GM23248 (cell line): ENCODE measurements at regions not wholly inside any gene's neighbourhood (a gene's known extent, or its start where the extent isn't known, plus 50 kb on each side); places are given as distances from the start of the nearest gene placed in this dataset.

Experiments
- DNase-seq: peaks from one replicate; pipeline ENCODE4 v3.0.0-alpha.2; 2015
- H2AFZ ChIP-seq: fragments of 200-600 bp; sonication (generic); 2 replicates; pipeline ENCODE4 v1.6.1; 2016; ENCODE audit warnings: antibody characterized with exemption
- H3F3A ChIP-seq: fragments of 200-600 bp; sonication (generic); 2 replicates; pipeline ENCODE4 v1.6.1; 2016; ENCODE audit warnings: mild to moderate bottlenecking, antibody characterized with exemption, mixed run types; ENCODE audit not compliant: insufficient read depth
- H3K27ac ChIP-seq: fragments of 200-600 bp; sonication (generic); 2 replicates; pipeline ENCODE4 v1.5.1; 2016; ENCODE audit warnings: mild to moderate bottlenecking
- H3K27me3 ChIP-seq: fragments of 200-600 bp; sonication (generic); replicated peaks from 2 replicates; pipeline ENCODE4 v1.6.1; 2016; ENCODE audit warnings: mild to moderate bottlenecking; ENCODE audit not compliant: insufficient read depth
- H3K36me3 ChIP-seq: fragments of 200-600 bp; sonication (generic); 2 replicates; pipeline ENCODE4 v1.6.1; 2016; ENCODE audit warnings: low read depth, mild to moderate bottlenecking
- H3K4me1 ChIP-seq: fragments of 200-600 bp; sonication (generic); 2 replicates; pipeline ENCODE4 v1.6.1; 2016; ENCODE audit warnings: mild to moderate bottlenecking; ENCODE audit not compliant: insufficient read depth
- H3K4me2 ChIP-seq: fragments of 200-600 bp; sonication (generic); one replicate; pipeline ENCODE4 v1.6.1; 2016; ENCODE audit warnings: mild to moderate bottlenecking; ENCODE audit not compliant: unreplicated experiment
- H3K4me3 ChIP-seq: fragments of 200-600 bp; sonication (generic); 2 replicates; pipeline ENCODE4 v1.5.1; 2016; ENCODE audit warnings: mild to moderate bottlenecking
- H3K79me2 ChIP-seq: fragments of 200-600 bp; sonication (generic); 2 replicates; pipeline ENCODE4 v1.6.1; 2016; ENCODE audit warnings: mild to moderate bottlenecking; ENCODE audit not compliant: insufficient read depth
- H3K9ac ChIP-seq: fragments of 200-600 bp; sonication (generic); 2 replicates; pipeline ENCODE4 v1.6.1; 2016; ENCODE audit warnings: mild to moderate bottlenecking
- H3K9me2 ChIP-seq: fragments of 200-600 bp; sonication (generic); 2 replicates; pipeline ENCODE4 v1.6.1; 2016; ENCODE audit warnings: mixed run types, mild to moderate bottlenecking, moderate library complexity; ENCODE audit not compliant: insufficient read depth
- H3K9me3 ChIP-seq: fragments of 200-600 bp; sonication (generic); one replicate; pipeline ENCODE4 v1.6.1; 2017; ENCODE audit warnings: low read depth
- H4K20me1 ChIP-seq: fragments of 200-600 bp; sonication (generic); 2 replicates; pipeline ENCODE4 v1.6.0; 2016; ENCODE audit not compliant: insufficient read depth
- EZH2 ChIP-seq: fragments of 200-600 bp; sonication (generic); IDR thresholded peaks from 2 replicates; pipeline ENCODE4 v1.6.1; 2018; ENCODE audit warnings: antibody characterized with exemption, mild to moderate bottlenecking; ENCODE audit not compliant: insufficient read depth, poor library complexity, severe bottlenecking
- EZH2phosphoT487 ChIP-seq: fragments of 200-600 bp; sonication (generic); IDR thresholded peaks from 2 replicates; pipeline ENCODE4 v1.6.1; 2018; ENCODE audit warnings: antibody characterized with exemption, moderate library complexity, mild to moderate bottlenecking, low read depth; ENCODE audit not compliant: insufficient read depth
- WGBS, 2 experiments: methylation state at CpG; one replicate each; pipeline ENCODE4 v1.1.6; 2015 to 2017; ENCODE audit warnings: low lambda C conversion rate in 2 of 2, low coverage in 1 of 2; ENCODE audit errors: missing lambda C conversion rate in 2 of 2; 5-methylcytosine and 5-hydroxymethylcytosine counted together
- in situ Hi-C: fragments of 300-500 bp; cut with MboI; formaldehyde crosslinking; loops from 2 replicates; pipeline ENCODE4 v1.15.0; 2020

DNA sequence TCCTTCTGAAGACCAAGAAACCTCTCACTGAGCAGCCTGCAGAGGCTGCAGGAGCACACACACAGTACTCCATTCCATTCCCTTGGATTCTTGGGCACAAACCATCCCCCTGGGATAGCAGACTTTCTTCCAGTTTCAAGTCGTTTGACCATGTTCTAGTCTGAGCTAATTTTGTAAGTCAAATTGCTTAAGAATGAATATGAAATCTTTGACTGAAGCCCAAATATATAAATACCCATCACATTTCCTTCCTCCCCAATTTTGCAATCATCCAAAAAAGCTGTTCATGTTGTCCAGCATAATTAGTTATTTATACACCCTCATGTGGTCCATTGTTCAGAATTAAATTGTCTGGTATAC lies 231.2 kb upstream of the TPRG1 start:
- in situ Hi-C loops = no loop called here

DNA sequence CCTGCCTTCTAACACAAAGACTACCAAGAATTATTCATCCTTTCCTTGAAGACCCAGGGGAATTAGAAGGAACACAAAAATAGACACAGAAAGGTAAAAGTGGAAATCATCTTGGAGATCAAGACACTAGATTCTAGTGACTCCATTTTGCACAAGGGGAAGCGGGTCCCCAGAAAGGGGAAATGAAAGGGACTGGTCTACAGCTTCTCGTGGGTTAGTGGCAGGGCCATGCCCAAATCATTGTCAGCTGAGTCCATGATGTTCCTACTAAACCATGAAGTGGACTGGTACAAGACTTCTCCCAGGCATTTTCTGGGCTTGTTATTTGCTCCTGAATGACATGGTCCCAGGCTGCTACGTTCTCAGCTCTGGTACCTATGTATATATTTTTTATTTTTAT lies 230.7 kb upstream of the TPRG1 start:
- no peak overlapping the region for H3K4me3 ChIP-seq
- in situ Hi-C loops = no loop called here
- no peaks in the 10 kb centered on the region for H3K9me2 ChIP-seq
- no peak overlapping the region for H3K4me2 ChIP-seq
- TF ChIP-seq EZH2 = no peak
- TF ChIP-seq EZH2phosphoT487 = no peak
- WGBS, 2 experiments = 94% methylated on average over 3 of the region's 3 CpGs
- H3K79me2 ChIP-seq = no peaks in the 10 kb centered on the region
- H3K36me3 ChIP-seq = no peaks in the 10 kb centered on the region
- no peak overlapping the region for H2AFZ ChIP-seq
- no peak overlapping the region for H3K9ac ChIP-seq
- no peak for DNase-seq
- peaks cover 9% of the 10 kb centered on the region for H3F3A ChIP-seq
- H4K20me1 ChIP-seq = no peaks in the 10 kb centered on the region
- no peak overlapping the region for H3K27ac ChIP-seq
- H3K27me3 ChIP-seq = no peaks in the 10 kb centered on the region
- no peaks in the 10 kb centered on the region for H3K9me3 ChIP-seq
- no peaks in the 10 kb centered on the region for H3K4me1 ChIP-seq

More for the DNA sequence above, 231.2 kb upstream of the TPRG1 start:
- no peak overlapping the region for H3K27ac ChIP-seq
- H3K9me2 ChIP-seq = no peaks in the 10 kb centered on the region
- H3K4me1 ChIP-seq = no peaks in the 10 kb centered on the region
- H3K9me3 ChIP-seq = no peaks in the 10 kb centered on the region
- H3F3A ChIP-seq = peaks cover 9% of the 10 kb centered on the region
- no peak overlapping the region for H3K4me2 ChIP-seq
- TF ChIP-seq EZH2phosphoT487 (no peak), EZH2 (no peak)
- no peak overlapping the region for H2AFZ ChIP-seq
- H3K4me3 ChIP-seq = no peak overlapping the region
- H4K20me1 ChIP-seq = no peaks in the 10 kb centered on the region
- no peak for DNase-seq
- WGBS, 2 experiments = 0 to 11% methylated on average over 1 of the region's 1 CpG
- no peaks in the 10 kb centered on the region for H3K79me2 ChIP-seq
- no peaks in the 10 kb centered on the region for H3K36me3 ChIP-seq
- no peaks in the 10 kb centered on the region for H3K27me3 ChIP-seq
- H3K9ac ChIP-seq = no peak overlapping the region

DNA sequence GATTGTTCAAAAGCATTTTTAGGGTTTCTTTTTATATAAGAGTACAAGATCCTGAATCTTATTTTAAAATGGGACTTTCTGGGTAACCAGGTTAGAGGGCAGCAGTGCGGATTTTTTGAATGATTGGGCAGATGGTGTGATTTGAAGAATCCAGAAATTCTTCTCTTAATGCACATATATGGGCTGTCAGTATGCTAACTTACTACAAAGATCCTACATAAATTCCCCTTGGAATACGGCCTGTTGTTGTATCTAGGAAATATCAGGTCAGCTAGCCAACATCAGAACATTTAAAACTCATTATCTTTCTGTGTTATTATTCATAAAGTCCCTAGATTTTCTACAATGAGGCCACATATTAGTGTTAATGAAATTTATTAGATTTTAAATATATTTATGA lies 229.6 kb upstream of the TPRG1 start:
- WGBS, 2 experiments = 97 to 98% methylated on average over 2 of the region's 2 CpGs
- in situ Hi-C loops = no loop called here
- H3K36me3 ChIP-seq = no peaks in the 10 kb centered on the region
- no peaks in the 10 kb centered on the region for H3K79me2 ChIP-seq
- no peak overlapping the region for H3K4me2 ChIP-seq
- H4K20me1 ChIP-seq = no peaks in the 10 kb centered on the region
- H3F3A ChIP-seq = peaks cover 9% of the 10 kb centered on the region
- TF ChIP-seq EZH2phosphoT487 = no peak
- no peak for TF ChIP-seq EZH2
- DNase-seq = no peak
- no peaks in the 10 kb centered on the region for H3K9me2 ChIP-seq
- no peaks in the 10 kb centered on the region for H3K9me3 ChIP-seq
- H2AFZ ChIP-seq = no peak overlapping the region
- H3K27me3 ChIP-seq = no peaks in the 10 kb centered on the region
- H3K4me1 ChIP-seq = peaks cover 2% of the 10 kb centered on the region; the same call in 1 of the 2 replicates
- no peak overlapping the region for H3K27ac ChIP-seq
- H3K4me3 ChIP-seq = no peak overlapping the region
- H3K9ac ChIP-seq = no peak overlapping the region

DNA sequence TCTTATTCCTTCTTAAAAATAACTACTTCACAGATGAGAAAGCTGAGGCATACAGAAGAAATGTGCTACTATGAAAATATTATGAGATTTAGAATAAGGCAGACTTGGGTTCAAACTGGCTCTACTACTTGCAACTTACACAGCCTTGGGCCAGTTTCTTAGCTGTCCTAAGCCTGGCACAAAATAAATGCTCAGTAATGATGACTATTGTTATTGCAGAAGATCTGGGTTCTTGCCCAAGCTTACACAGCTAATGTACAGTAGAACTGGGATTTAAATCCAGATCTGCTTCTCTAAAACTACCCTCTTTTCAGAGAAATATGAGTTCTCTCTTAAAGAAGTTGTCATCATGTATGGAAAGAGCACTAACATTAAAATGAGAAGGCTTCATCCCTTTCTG lies 228.2 kb upstream of the TPRG1 start:
- no peaks in the 10 kb centered on the region for H3K27me3 ChIP-seq
- peaks cover 15% of the 10 kb centered on the region for H3F3A ChIP-seq
- H3K79me2 ChIP-seq = no peaks in the 10 kb centered on the region
- in situ Hi-C loops = no loop called here
- H3K9me2 ChIP-seq = no peaks in the 10 kb centered on the region
- no peak overlapping the region for H3K9ac ChIP-seq
- no peak overlapping the region for H3K4me2 ChIP-seq
- peaks cover 10% of the 10 kb centered on the region for H3K4me1 ChIP-seq
- peak; percentile 68 for DNase-seq
- H3K4me3 ChIP-seq = no peak overlapping the region
- no peak overlapping the region for H2AFZ ChIP-seq
- TF ChIP-seq EZH2 (no peak), EZH2phosphoT487 (no peak)
- no peaks in the 10 kb centered on the region for H3K36me3 ChIP-seq
- H4K20me1 ChIP-seq = no peaks in the 10 kb centered on the region
- H3K27ac ChIP-seq = no peak overlapping the region
- H3K9me3 ChIP-seq = no peaks in the 10 kb centered on the region

DNA sequence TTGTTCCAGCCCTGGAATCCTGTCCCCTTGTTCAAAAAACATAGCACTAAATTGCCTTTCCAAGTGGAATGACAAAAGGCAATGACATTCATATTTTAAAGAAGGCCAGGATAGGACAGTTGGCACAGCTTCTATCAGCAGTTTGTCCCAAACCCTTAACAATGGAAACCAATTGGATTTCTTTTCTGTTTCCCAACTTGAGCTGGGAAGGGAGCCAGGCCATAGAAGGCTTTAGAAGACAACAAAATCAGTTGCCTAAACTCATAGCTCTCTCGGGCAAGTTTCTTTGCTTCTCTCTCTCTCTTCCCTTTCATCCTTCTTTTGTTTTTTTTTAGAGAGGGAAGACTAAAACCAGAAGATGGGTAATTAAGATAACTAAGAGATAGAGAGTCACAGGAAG lies 227.7 kb upstream of the TPRG1 start:
- peak; percentile 32 for DNase-seq
- WGBS, 2 experiments = 28 to 40% methylated on average over 1 of the region's 1 CpG
- no peak overlapping the region for H3K4me2 ChIP-seq
- no peaks in the 10 kb centered on the region for H3K9me3 ChIP-seq
- no peaks in the 10 kb centered on the region for H3K79me2 ChIP-seq
- H2AFZ ChIP-seq = no peak overlapping the region
- H3K27me3 ChIP-seq = no peaks in the 10 kb centered on the region
- no peak overlapping the region for H3K27ac ChIP-seq
- TF ChIP-seq EZH2phosphoT487 (no peak), EZH2 (no peak)
- H4K20me1 ChIP-seq = no peaks in the 10 kb centered on the region
- H3K4me3 ChIP-seq = no peak overlapping the region
- in situ Hi-C loops = no loop called here
- H3K9ac ChIP-seq = no peak overlapping the region
- peaks cover 15% of the 10 kb centered on the region for H3K4me1 ChIP-seq
- H3K36me3 ChIP-seq = no peaks in the 10 kb centered on the region
- H3K9me2 ChIP-seq = no peaks in the 10 kb centered on the region
- H3F3A ChIP-seq = peaks cover 20% of the 10 kb centered on the region
